T-helper 17 cell (primary cell): ENCODE measurements at regions not wholly inside any gene's neighbourhood (a gene's known extent, or its start where the extent isn't known, plus 50 kb on each side); places are given as distances from the start of the nearest gene placed in this dataset.

ENCODE experiments used
- ATAC-seq: fragments of 150-1000 bp; cut with Tn5 transposase; 2 replicates; pipeline ENCODE4 v1.10.0; 2021; ENCODE audit warnings: mild to moderate bottlenecking, moderate library complexity
- DNase-seq, 3 donors: peaks; one replicate each; pipeline versions ENCODE4 v3.0.0 to v3.0.0-alpha.2; 2020 to 2021
- H3K9me3 ChIP-seq: one replicate; pipeline ENCODE4 v1.7.0; 2013; ENCODE audit warnings: low read length, mild to moderate bottlenecking; ENCODE audit not compliant: control insufficient read depth, poor library complexity, severe bottlenecking
- H3K27ac Mint-ChIP-seq: one replicate; pipeline ENCODE4 v1.8.0; 2022; ENCODE audit warnings: mild to moderate bottlenecking, moderate library complexity, mixed read lengths
- H3K27me3 Mint-ChIP-seq: one replicate; pipeline ENCODE4 v1.8.0; 2022; ENCODE audit warnings: mixed read lengths
- H3K36me3 Mint-ChIP-seq: one replicate; pipeline ENCODE4 v1.8.0; 2022; ENCODE audit warnings: low read depth, mixed read lengths
- H3K4me1 Mint-ChIP-seq: one replicate; pipeline ENCODE4 v1.8.0; 2022; ENCODE audit warnings: mild to moderate bottlenecking, mixed read lengths
- H3K4me3 Mint-ChIP-seq: one replicate; pipeline ENCODE4 v1.8.0; 2022; ENCODE audit warnings: mild to moderate bottlenecking, moderate library complexity, mixed read lengths

DNA sequence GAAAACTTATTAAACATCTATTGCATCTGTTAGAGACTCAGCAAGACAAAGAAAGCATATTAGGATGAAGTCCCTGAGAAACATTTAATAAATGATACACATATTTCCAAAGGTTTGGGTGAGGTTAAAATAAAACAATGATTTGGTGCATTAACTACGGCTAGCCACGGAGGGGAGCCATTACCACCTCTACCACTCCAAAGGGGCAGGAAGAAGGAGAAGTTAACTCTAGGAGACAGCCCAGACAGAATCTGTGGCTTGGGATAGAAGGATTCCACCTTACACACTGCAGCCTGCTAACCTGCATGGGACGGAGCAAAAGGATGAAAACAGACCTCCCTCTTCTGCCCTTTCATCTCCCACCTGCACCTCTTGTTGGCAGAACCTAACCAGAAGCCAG, 189.1 kb upstream of the C1QTNF7 start:
- Mint-ChIP-seq H3K4me3 (no peak overlapping the region), H3K4me1 (peaks cover 15% of the 10 kb centered on the region), H3K36me3 (no peaks in the 10 kb centered on the region), H3K27me3 (peaks cover 21% of the 10 kb centered on the region), H3K27ac (peak overlapping the region; percentile 29)
- ATAC-seq: peak; percentile 46
- DNase-seq: no peak
- no peaks in the 10 kb centered on the region for H3K9me3 ChIP-seq

DNA sequence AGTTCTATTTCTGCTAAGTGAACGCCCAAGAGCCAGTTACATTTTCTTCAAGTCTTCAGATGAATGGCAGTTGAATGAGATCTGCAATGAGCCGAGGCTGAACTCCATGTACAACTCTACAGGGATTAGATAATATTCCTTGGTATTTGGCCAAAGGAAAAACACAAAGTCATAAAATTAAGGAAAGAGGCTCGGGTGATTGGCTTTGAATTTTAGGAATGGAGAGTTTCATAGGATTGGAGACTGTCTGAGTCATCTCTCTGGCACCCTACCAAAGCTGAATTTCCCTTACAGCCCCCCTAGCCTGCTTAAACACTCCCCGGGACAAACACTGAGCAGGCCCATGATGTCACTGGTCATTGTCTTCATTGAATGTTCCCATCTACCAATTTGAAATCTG, 188.0 kb upstream of the C1QTNF7 start:
- H3K27me3 Mint-ChIP-seq: peaks cover 21% of the 10 kb centered on the region
- no peaks in the 10 kb centered on the region for H3K9me3 ChIP-seq
- peaks cover 6% of the 10 kb centered on the region for H3K4me1 Mint-ChIP-seq
- ATAC-seq: no peak
- no peaks in the 10 kb centered on the region for H3K36me3 Mint-ChIP-seq
- H3K27ac Mint-ChIP-seq: no peak overlapping the region
- DNase-seq: no peak
- no peak overlapping the region for H3K4me3 Mint-ChIP-seq

DNA sequence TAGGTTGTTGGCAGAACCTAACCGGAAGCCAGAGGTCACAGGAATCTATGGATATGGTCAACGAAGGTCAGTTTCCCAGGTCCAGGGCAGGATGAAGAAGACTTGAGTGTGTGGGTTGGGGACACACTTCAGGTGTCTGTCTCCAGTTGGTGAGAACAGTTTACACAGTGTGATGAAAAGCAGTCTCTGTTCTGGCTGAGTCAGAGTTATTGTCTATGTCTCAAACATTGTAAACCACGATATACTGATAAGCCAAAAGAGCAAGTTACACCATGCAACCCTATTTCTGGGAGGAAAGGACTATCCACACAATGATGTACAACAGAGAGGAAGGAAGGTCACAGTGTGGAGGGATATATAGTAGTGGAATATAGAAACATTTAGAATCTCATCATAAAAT, 187.1 kb upstream of the C1QTNF7 start:
- no peak overlapping the region for H3K27ac Mint-ChIP-seq
- DNase-seq: no peak
- no peaks in the 10 kb centered on the region for H3K36me3 Mint-ChIP-seq
- peaks cover 6% of the 10 kb centered on the region for H3K4me1 Mint-ChIP-seq
- no peak for ATAC-seq
- no peak overlapping the region for H3K4me3 Mint-ChIP-seq
- H3K27me3 Mint-ChIP-seq: peaks cover 21% of the 10 kb centered on the region
- no peaks in the 10 kb centered on the region for H3K9me3 ChIP-seq

DNA sequence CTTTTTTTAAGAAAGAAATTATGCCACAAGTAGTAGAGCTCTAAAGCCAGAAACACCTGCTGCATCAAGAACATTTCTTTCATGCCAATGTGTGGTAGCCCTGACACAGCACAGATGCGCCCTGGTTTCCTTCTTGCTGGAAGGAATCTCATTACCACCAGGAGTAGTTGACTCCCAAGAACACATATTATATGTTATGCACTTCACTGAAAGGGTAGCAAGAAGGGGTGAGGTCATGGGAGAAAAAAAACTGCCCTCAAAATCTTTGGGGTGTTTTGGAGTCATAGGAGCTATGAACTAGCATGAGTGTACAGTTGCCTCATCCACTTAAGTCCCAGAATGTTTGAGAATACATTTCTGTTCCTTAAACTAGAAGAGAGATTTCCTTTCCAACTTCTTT, 185.8 kb upstream of the C1QTNF7 start:
- no peak for ATAC-seq
- Mint-ChIP-seq H3K4me3 (no peak overlapping the region), H3K36me3 (no peaks in the 10 kb centered on the region), H3K27me3 (peaks cover 24% of the 10 kb centered on the region), H3K27ac (no peak overlapping the region), H3K4me1 (peaks cover 6% of the 10 kb centered on the region)
- no peak for DNase-seq
- no peaks in the 10 kb centered on the region for H3K9me3 ChIP-seq

DNA sequence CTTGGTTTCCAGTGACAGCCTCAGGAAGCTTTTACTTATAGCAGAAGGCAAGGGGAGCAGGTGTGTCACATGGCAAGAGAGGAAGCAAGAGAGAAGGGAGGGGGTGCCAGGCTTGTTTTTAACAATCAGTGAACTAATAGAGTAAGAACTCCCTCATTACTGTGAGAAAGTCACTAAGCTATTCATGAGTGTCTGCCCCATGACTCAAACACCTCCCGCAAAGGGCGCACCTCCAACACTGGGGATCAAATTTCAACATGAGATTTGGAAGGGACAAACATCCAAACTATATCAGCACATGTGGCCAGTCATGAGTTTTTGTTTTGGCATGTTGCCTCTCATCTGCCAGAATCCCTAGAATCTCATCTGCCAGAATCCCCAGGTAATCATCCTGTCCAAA, 183.5 kb upstream of the C1QTNF7 start:
- DNase-seq (no peak), ATAC-seq (no peak)
- H3K27me3 Mint-ChIP-seq: peaks cover 13% of the 10 kb centered on the region
- no peaks in the 10 kb centered on the region for H3K9me3 ChIP-seq
- no peak overlapping the region for H3K27ac Mint-ChIP-seq
- no peak overlapping the region for H3K4me3 Mint-ChIP-seq
- H3K4me1 Mint-ChIP-seq: no peaks in the 10 kb centered on the region
- no peaks in the 10 kb centered on the region for H3K36me3 Mint-ChIP-seq

DNA sequence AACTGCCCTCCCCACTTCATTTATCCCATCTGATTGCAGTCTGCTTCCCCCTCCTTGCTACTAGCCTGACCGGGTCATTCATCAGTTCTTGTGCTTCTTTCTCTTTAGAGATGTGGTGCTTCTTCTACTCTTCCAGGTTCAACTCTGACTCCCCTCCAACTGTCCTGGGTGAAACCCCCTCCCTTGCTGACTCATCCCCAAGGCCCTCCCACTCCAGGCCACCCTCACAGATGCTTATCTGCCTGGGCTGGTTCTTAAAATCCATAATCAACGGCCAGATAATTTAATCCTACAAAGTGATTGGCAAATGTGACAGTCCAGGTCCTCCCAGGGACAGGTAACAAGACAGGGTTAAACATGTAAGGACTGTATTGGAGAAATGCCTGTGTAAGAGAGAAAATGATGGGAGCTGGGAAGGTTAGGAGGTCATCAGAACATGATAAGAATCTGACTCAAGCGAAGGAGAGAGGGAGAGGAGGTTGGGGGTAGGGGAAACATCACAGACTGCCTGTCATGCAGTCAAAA, 182.8 kb upstream of the C1QTNF7 start:
- DNase-seq: no peak
- Mint-ChIP-seq H3K27me3 (peaks cover 13% of the 10 kb centered on the region), H3K4me1 (no peaks in the 10 kb centered on the region), H3K27ac (peak overlapping the region; percentile 56), H3K36me3 (peaks cover 2% of the 10 kb centered on the region), H3K4me3 (no peak overlapping the region)
- no peak for ATAC-seq
- no peaks in the 10 kb centered on the region for H3K9me3 ChIP-seq

DNA sequence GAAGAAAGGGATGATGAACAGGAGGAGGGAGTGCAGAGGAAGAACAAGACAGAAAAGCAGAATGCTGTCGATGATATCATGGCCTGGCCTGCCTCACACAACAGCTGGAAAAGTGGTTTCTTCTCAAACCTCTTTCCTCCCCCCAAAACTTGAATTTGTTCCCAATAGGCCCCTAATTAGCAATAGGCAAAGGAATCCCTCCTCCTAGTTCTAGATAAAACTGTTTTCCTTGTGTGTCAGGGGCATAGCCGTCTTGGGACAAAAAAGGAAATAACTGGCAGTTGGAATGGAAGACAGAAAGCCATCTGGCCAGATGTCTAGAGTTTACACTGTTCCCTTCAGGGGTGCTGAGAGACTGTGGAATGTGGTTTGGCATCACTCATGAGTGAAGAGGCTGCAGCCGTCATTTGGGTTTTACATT, 177.8 kb upstream of the C1QTNF7 start:
- Mint-ChIP-seq H3K36me3 (peaks cover 2% of the 10 kb centered on the region), H3K27me3 (peaks cover 5% of the 10 kb centered on the region), H3K4me1 (no peaks in the 10 kb centered on the region), H3K4me3 (no peak overlapping the region), H3K27ac (no peak overlapping the region)
- no peaks in the 10 kb centered on the region for H3K9me3 ChIP-seq
- no peak for DNase-seq
- no peak for ATAC-seq

DNA sequence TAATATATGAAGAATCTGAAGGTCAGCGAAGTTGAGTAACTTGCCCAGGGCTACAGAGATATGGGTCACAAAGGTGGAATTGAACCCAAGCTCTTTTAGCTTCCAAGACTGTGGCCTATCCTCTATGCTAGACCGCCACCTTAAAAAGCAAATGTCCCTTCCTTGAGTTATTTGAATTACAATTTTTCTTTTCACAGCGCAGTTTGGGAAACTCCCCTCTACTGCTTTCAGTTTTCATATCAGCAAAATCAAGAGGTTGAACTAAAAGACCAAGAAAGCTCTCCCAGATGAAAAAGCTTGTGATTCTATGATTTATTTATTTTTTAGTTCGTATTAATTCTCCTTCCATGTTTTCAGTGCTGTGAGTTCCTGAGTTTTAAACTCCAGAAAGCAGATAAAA, 174.5 kb upstream of the C1QTNF7 start:
- Mint-ChIP-seq H3K4me1 (no peaks in the 10 kb centered on the region), H3K36me3 (peaks cover 2% of the 10 kb centered on the region), H3K27me3 (no peaks in the 10 kb centered on the region), H3K4me3 (no peak overlapping the region), H3K27ac (no peak overlapping the region)
- DNase-seq (no peak), ATAC-seq (no peak)
- no peaks in the 10 kb centered on the region for H3K9me3 ChIP-seq

DNA sequence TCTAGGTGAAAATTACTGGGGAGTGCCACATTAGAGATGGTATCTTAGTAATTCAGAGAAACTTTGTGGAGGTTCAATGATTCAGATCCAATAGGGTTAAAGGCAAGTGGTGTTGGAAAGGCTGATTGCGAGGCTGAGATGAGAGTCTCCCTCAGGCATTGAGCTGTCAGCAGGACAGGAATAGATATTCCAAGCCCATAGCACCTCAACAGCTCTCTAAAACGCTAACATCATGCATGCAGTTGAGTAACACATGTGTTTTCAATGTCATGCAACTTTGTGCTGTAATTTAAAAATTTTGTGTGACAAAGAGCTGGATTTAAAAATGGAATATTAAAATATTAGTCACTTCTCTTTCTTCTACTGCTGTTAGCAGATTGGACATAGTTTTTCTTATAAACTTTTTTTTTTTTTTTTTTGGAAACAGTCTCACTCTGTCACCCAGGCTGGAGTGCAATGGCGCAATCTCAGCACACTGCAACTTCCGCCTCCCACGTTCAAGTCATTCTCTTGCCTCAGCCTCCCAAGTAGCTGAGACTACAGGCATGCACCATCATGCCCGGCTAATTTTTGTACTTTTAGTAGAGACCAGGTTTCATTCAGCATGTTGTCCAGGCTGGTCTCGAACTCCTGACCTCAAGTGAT, 173.5 kb upstream of the C1QTNF7 start:
- Mint-ChIP-seq H3K27me3 (peaks cover 5% of the 10 kb centered on the region), H3K4me1 (no peaks in the 10 kb centered on the region), H3K27ac (no peak overlapping the region), H3K4me3 (no peak overlapping the region), H3K36me3 (peaks cover 2% of the 10 kb centered on the region)
- H3K9me3 ChIP-seq: no peaks in the 10 kb centered on the region
- ATAC-seq (no peak), DNase-seq (no peak)

DNA sequence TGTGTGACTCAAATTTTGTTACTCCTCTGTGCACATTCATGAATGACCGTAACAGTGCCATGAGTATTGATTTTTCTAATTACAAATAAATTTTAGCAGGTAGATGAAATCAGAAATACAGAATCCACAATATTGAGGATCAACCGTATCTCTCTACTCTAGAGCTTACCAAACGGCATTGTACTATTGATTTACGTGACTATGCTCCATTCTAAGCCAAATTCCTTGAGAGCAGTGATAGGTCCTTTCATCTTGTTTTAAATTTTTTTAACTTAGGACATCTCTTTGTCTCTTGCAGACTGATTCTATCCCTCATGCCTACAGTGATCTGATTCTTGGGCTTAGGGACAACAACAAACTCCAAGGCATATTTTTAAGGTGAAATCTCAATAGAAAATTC, 172.3 kb upstream of the C1QTNF7 start:
- Mint-ChIP-seq H3K27me3 (peaks cover 5% of the 10 kb centered on the region), H3K4me1 (no peaks in the 10 kb centered on the region), H3K4me3 (no peak overlapping the region), H3K36me3 (no peaks in the 10 kb centered on the region), H3K27ac (no peak overlapping the region)
- no peaks in the 10 kb centered on the region for H3K9me3 ChIP-seq
- ATAC-seq (no peak), DNase-seq (no peak)

DNA sequence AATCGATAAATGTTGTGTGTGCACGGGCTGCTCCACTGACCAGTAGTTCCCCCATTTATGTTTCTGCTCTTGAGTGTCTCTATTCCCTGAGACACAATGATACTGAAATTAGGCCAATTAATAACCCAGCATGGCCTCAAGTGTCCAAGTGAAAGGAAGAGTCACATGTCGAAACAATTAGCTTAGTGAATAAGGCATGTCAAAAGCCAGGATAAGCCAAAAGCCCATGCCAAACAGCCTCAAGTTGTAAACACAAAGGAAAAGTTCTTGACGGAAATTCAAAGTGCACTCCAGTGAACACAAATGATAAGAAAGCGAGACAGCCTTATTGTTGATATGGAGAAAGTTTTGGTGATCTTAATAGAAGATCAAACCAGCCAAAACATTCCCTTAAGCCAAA, 167.1 kb upstream of the C1QTNF7 start:
- ATAC-seq (no peak), DNase-seq (no peak)
- peaks cover 5% of the 10 kb centered on the region for H3K27me3 Mint-ChIP-seq
- H3K9me3 ChIP-seq: no peaks in the 10 kb centered on the region
- H3K4me1 Mint-ChIP-seq: no peaks in the 10 kb centered on the region
- H3K36me3 Mint-ChIP-seq: no peaks in the 10 kb centered on the region
- H3K4me3 Mint-ChIP-seq: no peak overlapping the region
- H3K27ac Mint-ChIP-seq: no peak overlapping the region

DNA sequence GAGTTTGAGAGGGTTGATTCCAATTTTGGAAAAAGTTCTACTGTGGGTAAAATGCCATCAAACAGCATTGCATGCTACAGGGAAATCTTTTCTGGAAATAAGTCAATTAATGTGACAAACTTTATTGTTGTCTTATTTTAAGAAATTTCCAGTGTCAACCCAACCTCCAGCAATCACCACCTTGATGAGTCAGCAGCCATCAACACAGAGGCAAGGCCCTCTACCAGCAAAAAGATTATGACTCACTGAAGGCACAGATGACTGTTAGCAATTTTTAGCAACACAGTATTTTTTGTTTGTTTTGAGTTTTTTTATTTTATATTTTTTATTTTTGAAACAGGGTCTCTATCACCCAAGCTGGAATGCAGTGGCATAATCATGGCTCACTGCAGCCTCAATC, 165.4 kb upstream of the C1QTNF7 start:
- Mint-ChIP-seq H3K4me1 (no peaks in the 10 kb centered on the region), H3K36me3 (no peaks in the 10 kb centered on the region), H3K4me3 (no peak overlapping the region), H3K27ac (no peak overlapping the region), H3K27me3 (peaks cover 5% of the 10 kb centered on the region)
- no peaks in the 10 kb centered on the region for H3K9me3 ChIP-seq
- no peak for ATAC-seq
- no peak for DNase-seq

DNA sequence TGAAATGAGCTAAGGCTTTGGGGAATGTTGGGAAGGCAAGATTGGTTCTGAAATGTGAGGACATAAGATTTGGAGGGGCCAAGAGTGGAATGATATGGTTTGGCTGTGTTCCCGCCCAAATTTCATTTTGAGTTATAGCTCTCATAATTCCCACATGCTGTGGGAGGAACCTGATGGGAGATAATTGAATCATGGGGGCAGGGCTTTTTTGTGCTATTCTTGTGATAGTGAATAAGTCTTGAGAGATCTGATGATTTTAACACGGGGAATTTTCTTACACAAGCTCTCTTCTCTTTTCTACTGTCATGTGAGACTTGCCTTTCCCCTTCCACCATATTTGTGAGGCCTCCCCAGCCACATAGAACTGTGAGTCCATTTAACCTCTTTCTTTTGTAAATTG, 157.6 kb upstream of the C1QTNF7 start:
- Mint-ChIP-seq H3K4me3 (no peak overlapping the region), H3K36me3 (peaks cover 5% of the 10 kb centered on the region), H3K4me1 (no peaks in the 10 kb centered on the region), H3K27ac (no peak overlapping the region), H3K27me3 (no peaks in the 10 kb centered on the region)
- no peak for DNase-seq
- no peaks in the 10 kb centered on the region for H3K9me3 ChIP-seq
- ATAC-seq: no peak

DNA sequence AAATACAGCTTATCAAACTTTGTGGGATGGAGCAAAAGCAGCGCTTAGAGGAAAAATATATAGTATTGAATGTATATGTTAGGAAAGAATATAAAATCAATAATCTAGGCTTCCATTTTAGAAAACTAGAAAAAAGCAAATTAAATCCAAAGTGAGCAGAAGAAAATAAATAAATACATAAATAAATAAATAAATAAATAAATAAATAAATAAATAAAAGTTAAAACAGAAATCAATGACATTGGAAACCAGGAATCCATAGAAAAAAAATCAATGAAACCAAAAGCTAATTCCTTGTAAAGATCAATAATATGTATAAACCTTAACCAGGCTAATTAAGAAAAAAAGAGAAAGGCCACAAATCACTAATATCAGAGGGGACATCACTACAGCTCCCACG, 141.8 kb upstream of the C1QTNF7 start:
- Mint-ChIP-seq H3K4me1 (no peaks in the 10 kb centered on the region), H3K27ac (no peak overlapping the region), H3K4me3 (no peak overlapping the region), H3K36me3 (no peaks in the 10 kb centered on the region), H3K27me3 (no peaks in the 10 kb centered on the region)
- DNase-seq: no peak
- ATAC-seq: no peak
- no peaks in the 10 kb centered on the region for H3K9me3 ChIP-seq
